ENCODE measurements at regions not wholly inside any gene's neighbourhood (a gene's known extent, or its start where the extent isn't known, plus 50 kb on each side); places are given as distances from the start of the nearest gene placed in this dataset.

DNA sequence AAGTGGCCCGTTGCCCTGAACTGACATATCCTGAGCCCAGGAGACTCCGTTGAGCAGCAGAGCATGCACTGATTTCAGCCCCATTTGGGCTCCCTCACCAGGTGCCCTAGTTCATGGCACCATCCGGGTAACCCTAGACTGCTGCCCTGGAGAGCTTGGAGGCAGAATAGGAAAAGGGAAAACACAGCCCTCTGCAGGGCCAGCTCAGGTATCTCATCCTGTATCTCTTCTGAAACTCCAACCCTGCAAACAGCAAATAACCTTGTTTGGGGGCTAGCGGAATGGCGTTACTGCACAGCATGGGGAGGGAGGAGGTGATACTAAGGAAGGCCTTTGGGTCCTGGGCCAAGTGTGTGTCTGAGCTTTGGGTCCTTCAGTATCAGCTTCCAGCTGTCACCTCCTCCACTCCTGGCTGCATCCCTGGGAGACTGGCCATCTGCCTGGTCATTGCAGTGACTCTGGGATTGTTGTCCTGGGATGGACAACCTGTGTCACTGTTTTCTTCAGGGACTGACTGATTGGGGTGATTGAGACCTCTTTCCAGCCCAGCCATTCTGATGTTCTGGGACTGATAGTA lies 233.8 kb upstream of the SKOR2 start:
- DNase-seq (ENCODE audit: low read depth), result no peak
- TF ChIP-seq, protein P1, sequence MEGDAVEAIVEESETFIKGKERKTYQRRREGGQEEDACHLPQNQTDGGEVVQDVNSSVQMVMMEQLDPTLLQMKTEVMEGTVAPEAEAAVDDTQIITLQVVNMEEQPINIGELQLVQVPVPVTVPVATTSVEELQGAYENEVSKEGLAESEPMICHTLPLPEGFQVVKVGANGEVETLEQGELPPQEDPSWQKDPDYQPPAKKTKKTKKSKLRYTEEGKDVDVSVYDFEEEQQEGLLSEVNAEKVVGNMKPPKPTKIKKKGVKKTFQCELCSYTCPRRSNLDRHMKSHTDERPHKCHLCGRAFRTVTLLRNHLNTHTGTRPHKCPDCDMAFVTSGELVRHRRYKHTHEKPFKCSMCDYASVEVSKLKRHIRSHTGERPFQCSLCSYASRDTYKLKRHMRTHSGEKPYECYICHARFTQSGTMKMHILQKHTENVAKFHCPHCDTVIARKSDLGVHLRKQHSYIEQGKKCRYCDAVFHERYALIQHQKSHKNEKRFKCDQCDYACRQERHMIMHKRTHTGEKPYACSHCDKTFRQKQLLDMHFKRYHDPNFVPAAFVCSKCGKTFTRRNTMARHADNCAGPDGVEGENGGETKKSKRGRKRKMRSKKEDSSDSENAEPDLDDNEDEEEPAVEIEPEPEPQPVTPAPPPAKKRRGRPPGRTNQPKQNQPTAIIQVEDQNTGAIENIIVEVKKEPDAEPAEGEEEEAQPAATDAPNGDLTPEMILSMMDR (IDR thresholded peaks at IDR 0.05; ENCODE audit: control insufficient read depth, extremely low read depth, insufficient read depth), result peak; percentile 9; the same call in 1 of the 2 replicates
- no peak overlapping the region for H3K4me3 ChIP-seq (ENCODE audit: low read depth, low read length)

DNA sequence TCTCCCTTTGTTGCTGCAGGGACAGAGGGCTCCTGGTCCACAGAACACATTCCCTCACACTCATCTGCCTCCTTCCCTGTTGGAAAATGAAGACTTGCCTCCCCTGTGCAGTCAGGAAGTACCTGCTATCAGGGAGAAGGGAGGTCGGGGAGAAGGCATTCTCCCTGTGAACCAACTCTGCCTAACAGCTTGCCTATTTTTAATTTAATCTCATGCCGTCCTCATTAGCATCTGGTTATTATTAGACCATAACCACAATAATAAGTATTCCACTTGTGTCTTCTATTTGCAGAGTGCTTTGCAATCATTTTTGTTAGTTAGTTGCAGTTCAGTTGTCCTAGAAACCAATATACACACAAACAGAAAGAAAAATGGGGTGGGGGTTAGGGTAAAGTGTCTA lies 232.6 kb upstream of the SKOR2 start:
- TF ChIP-seq, protein P1 (IDR thresholded peaks at IDR 0.05; ENCODE audit: control insufficient read depth, extremely low read depth, insufficient read depth), result no peak
- DNase-seq (ENCODE audit: low read depth), result no peak
- no peak overlapping the region for H3K4me3 ChIP-seq (ENCODE audit: low read depth, low read length)

DNA sequence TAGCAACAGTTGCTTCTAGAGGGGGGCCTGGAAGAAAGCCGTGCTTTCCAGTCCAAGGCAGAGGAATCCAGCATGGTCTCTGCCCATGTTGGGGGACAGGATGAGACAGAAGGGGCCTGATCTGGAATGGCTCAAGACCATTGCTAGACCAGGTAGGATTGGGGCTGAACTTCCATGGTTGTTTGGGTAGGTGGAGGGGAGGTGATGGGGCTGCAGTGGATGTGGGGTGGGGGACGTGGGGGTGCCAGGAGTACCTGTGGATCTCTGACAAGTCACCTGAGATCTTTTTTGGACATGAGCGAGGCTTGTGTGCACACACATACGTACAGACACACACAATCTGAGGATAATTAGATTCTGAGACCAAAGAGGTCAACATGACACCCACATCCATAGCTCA lies 228.7 kb upstream of the SKOR2 start:
- DNase-seq (ENCODE audit: low read depth), result no peak
- no peak overlapping the region for H3K4me3 ChIP-seq (ENCODE audit: low read depth, low read length)
- TF ChIP-seq, protein P1 (IDR thresholded peaks at IDR 0.05; ENCODE audit: control insufficient read depth, extremely low read depth, insufficient read depth), result no peak

DNA sequence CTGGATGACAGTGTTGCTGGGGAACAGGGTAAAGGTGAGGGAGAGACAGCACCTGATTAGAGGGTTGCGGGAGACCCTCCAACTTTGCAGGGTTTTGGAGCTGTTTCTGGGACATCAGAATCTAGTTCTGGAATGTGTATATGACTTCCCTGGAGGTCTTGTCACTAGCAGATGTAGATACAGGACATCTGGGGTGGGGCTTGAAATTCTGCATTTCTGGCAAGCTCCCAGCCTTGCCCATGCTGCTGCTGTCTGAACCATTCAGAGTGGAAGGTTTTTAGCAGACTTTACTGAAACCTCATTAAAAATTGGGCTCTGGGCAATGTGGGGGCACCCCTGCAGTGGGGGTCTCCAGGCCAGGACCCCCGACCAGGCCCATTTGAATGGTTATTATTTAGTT lies 220.3 kb upstream of the SKOR2 start:
- DNase-seq (ENCODE audit: low read depth), result no peak
- TF ChIP-seq, protein P1 (IDR thresholded peaks at IDR 0.05; ENCODE audit: control insufficient read depth, extremely low read depth, insufficient read depth), result no peak
- no peak overlapping the region for H3K4me3 ChIP-seq (ENCODE audit: low read depth, low read length)

DNA sequence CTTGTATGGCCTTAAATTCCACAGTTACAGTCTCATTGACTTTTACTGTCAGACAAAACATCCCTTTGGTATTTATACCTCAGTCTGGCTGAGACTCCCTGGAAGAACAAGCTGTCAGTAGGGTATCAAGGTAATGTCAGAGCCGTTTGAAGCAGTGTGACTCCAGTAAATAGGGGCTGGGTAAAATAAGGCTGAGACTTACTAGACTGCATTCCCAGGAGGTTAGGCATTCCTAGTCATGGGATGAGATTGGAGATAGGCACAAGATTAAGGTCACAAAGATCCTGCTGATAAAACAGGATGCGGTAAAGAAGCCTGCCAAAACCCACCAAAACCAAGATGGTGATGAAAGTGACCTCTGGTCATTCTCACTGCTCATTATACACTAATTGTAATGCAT lies 219.5 kb upstream of the SKOR2 start:
- DNase-seq (ENCODE audit: low read depth), result no peak
- TF ChIP-seq, protein P1 (IDR thresholded peaks at IDR 0.05; ENCODE audit: control insufficient read depth, extremely low read depth, insufficient read depth), result no peak
- H3K4me3 ChIP-seq (ENCODE audit: low read depth, low read length), result no peak overlapping the region

DNA sequence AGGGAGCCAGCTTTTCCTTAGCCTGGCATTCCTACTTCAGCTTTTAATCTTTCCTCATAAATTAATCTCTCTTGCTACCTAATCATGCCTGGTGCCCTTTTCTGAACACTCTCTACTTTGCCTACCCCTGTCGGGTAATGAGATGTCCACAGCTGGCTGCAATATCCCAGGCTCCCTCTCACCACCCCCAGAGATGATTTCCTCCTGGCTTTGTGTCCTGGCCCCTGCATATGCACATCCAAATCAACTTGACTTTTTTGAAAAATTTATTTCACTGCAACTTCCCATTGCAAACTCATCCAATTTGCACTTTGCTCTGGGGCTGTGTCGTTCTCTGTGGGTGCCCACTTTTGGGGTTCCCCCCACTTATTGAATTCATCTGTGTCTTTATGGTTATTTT lies 218.1 kb upstream of the SKOR2 start:
- no peak overlapping the region for H3K4me3 ChIP-seq (ENCODE audit: low read depth, low read length)
- TF ChIP-seq, protein P1 (IDR thresholded peaks at IDR 0.05; ENCODE audit: control insufficient read depth, extremely low read depth, insufficient read depth), result no peak
- no peak for DNase-seq (ENCODE audit: low read depth)

DNA sequence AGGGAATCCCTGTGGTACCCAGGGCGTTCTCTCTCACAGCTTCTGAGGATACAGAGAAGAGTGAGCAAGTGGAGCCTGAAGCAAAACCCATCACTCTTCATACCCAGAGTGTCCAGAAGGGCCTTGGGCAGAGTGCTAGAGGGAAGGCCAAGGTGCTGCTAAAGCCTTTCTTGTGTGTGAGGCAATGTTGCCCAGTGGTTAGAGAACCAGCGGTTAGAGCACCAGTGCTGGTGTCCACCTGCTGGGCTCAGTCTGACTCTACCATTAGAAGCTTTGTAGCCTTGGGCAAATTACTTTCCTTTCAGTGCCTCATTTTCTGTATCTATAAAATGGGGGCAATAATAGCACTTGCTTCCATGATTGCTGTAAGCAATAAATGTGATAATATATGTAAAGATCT lies 210.5 kb upstream of the SKOR2 start:
- no peak overlapping the region for H3K4me3 ChIP-seq (ENCODE audit: low read depth, low read length)
- TF ChIP-seq, protein P1 (IDR thresholded peaks at IDR 0.05; ENCODE audit: control insufficient read depth, extremely low read depth, insufficient read depth), result no peak
- DNase-seq (ENCODE audit: low read depth), result no peak

Measured in LNCaP clone FGC (cell line).